NOMO-1 (cell line): ENCODE measurements at regions not wholly inside any gene's neighbourhood (a gene's known extent, or its start where the extent isn't known, plus 50 kb on each side); places are given as distances from the start of the nearest gene placed in this dataset.
A peak's percentile ranks its signal among the peaks of the same experiment; 100 is the strongest.

ENCODE experiments used
- DNase-seq, 2 experiments: peaks; one replicate each; lab custom pipeline; 2025; ENCODE audit not compliant: unreplicated experiment in 2 of 2; lab: John Stamatoyannopoulos, UW

DNA sequence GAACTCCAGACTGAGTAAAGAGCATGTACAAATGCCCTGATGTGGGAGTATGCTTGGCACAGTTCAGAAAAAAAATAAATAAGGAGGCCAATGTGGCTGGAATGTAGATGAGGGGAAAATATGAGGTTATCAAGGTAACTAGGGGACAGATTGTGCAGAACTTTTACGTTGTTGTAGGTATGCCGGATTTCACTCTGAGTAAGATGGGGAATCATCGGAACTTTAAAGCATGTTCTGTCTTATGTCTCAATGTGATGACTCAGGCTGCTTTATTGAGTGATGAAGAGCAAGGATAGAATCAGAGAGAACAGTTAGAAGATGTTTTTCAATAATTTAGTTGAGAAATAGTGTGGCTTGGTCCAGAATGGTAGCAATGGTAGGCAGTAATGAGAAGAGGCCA, 130.4 kb downstream of the C11orf87 start:
- DNase-seq = no peak

- DNase-seq = peak in 1 of 2 experiments; percentile 20
These were observed 131.3 kb downstream of the C11orf87 start for GRCh38 chr11:109553284-109553683.

DNA sequence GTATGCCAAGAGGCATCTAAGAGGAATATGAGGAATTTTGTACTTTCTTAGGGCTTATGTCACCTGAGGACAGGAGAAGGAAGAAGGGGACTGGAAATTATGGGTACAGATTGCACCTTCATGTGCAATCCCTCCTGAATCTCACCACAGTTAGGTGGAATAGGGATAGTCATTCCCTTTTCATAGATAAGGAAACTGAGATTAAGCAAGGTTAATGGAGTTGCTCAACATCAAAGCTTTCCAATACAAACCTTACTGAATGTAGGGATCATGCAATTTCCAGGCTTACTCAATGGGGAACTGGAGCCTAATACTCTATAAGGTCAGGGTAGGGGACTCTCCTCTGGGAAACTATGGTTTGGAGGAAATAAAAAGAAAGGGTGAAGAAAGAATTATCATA, 133.0 kb downstream of the C11orf87 start:
- DNase-seq = no peak

DNA sequence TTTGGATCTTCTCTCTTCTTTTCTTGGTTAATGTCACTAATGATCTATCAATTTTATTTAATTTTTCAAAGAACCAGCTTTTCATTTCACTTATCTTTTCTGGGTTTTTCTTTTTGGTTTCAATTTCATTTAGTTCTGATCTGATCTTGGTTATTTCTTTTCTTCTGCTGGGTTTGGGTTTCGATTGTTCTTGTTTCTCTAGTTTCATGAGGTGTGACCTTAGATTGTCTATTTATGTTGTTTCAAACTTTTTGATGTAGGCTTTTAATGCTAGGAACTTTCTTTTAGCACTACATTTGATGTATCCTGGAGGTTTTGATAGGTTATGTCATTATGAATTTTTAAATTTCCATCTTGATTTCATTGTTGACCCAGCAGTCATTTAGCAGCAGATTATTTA, 142.3 kb downstream of the C11orf87 start:
- DNase-seq = no peak

GRCh38 chr11:109582470-109582869, 160.5 kb downstream of the C11orf87 start:
- no peak for DNase-seq

DNA sequence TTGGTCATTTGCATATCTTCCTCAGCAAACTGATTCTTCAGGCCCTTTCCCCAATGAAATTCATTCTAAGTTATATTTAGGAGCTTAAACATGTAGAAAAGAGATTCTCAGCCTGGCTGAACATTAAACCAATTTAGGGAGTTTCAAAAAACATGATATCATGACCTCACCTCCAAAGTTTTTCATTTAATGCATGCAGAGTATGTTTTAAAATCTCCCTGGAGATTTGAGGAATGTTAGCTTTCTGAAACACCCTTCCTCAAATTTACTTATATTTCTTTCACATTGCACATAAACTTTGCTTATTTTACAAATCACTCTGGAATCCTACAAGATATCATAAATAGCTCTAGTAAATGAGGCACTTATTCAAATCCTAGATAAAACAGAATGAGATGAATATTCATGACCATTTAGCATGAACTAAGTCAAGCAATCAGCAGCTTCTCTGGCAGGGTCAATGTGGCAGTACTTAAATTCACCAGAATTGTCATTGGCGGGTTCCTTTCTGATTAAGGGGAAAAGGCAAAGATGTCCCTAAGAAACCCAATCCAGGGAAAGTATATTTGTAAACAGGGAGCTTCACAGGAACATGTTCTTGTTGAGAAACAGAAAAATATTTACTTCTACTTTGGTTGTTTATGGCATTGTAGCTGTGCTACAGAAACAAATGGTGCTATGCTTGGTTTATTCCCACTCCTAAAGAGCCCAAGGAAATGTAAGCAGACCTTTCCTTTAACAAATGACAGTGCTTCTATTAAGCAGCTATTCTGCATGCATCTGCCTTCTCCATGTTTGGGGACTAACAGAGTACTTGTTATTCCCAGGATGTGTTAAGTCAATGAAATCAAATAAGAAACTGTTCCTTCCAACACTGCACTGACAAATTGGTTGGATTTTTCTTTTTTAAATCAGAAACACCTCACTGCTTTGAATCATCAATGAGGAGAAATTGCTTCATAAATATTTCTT, 162.3 kb downstream of the C11orf87 start:
- no peak for DNase-seq

DNA sequence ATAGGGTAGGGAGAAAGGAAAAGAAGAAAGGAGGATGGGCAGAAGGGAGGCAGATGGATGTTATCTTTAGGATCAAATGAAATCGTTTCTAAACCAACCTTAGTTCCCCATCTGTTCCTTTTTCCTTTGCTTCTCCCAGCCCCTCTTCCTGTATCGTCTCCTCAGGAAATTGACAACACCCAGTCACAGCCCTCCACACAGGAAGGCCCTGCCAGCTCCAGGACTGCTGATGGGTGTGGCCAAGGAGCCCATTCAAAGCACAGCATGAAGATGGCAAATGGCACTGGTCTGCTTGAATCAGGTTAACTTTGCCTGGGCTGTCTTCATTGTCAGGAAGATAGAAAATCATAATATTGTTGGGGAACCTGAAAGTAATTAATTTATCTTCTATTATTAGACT, 164.8 kb downstream of the C11orf87 start:
- DNase-seq = no peak

DNA sequence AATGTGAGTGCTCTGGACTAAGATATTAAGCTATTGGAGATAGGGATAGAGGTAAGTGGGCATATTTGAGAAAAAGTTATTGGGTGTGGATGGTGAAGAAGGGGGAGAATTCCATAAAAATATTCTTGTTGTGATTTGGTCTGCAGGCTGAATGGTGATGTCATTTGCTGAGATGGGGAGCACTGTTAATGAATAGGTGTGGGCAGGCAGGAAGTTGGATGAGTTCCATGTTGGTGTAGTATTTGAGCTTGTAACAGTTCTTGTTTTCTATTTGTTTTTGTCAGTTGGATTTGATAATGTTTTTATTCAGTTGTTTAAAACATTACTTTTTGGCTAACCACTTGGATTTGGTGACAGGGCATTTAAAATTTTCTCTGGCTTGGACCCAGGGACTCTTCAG, 168.8 kb downstream of the C11orf87 start:
- DNase-seq = no peak

- DNase-seq = no peak
These were observed 175.3 kb downstream of the C11orf87 start for GRCh38 chr11:109597336-109597735.

GRCh38 chr11:109604481-109605400, 182.8 kb downstream of the C11orf87 start:
- DNase-seq = no peak

GRCh38 chr11:109606256-109606655, 184.3 kb downstream of the C11orf87 start:
- no peak for DNase-seq

- DNase-seq = no peak
These were observed 187.6 kb downstream of the C11orf87 start for GRCh38 chr11:109609454-109610185.

DNA sequence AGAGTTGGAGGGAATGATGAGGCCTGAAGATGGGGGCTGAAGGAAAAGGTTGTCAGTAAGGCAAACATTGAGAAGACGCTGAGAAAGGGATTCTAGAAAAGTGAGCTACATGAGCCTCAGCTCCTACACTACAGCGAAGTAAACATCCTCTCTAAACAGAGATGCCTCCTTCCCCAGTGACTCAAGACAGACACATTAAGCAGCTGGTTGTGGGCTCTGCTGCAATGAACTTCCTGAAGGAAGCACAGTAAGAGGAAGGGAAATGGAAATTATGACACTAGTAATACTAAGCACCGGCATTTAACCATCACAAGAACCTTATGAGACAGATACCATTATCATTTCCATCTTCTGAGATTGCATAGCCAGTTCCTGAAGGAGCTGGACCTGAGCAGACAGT, 190.5 kb downstream of the C11orf87 start:
- no peak for DNase-seq

DNA sequence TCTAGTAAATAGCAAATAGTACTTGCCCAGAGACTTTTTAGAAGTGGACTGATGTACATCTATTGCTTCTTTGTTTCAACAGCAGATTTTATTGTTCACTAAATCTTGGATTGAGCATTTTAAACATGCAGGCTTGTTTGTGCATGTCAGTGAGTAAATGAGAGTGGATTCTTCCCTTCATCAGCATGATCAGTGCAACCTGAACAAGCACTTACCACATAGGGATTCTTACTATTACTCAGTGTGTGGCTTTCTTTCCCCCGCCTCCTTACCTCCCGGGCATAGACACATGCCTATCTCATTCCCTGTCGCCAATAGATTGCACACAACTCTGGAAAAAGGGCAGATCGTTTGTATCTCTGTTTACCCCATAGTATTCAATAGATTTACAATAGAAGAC, 197.5 kb downstream of the C11orf87 start:
- DNase-seq = no peak

GRCh38 chr11:109629734-109630133, 207.7 kb downstream of the C11orf87 start:
- no peak for DNase-seq

- DNase-seq = no peak
These were observed 219.6 kb downstream of the C11orf87 start for GRCh38 chr11:109641549-109641948.

- DNase-seq = no peak
These were observed 222.2 kb downstream of the C11orf87 start for GRCh38 chr11:109644152-109644551.

DNA sequence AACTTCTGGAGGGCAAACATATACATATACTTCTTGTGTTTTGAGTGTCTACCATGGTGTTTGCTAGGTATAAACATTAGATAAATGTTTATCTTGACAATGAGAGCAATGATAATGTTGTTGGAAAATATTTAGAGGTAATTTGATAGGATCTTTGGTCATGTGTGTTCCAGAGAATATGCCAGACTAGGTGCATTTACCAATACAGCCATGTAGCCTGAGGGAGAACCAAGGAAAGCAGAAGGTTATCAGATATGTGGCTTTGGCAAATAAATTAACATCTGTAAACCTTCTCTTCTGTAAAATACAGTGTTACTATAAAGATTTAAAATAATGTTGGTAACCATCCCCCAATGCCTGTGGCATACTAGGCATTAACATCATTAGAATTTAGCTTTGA, 226.8 kb downstream of the C11orf87 start:
- DNase-seq = no peak

DNA sequence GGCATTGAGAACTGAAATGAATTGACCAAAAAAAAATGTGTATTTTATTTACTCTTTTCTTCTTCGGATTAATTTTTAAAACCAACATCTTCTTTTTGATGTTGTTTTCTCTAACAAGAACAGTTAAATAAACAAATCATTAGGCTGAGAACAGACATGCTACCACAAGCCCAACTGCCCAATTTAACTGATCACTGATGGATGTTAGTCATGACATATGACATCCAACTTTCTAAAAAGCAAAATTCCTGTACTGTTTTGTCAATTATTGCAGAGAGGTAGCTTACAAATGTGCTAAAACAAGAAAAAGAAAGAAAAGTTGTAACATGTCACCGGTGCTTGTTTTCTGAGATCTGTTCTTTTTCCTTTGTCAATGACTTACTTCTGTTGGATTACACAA, 232.1 kb downstream of the C11orf87 start:
- DNase-seq = no peak

DNA sequence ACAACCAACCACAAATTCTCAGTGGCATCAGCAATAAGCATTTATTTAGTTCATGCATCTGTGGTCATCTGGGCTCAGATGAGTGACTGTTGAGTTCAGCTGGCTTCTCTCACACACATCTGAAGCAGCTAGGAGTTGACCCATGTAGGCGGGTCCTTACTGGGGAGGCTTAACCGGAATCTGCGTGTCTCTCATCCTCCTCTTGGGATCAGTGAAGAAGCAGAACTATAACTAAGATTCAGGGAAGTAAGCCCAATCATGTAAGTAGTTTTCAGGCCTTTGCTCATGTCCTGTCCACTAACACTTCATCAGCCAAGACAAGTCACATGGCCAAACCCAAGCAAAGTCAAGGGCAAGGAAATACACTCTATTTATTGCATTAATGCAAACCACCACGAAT, 236.2 kb downstream of the C11orf87 start:
- no peak for DNase-seq

- no peak for DNase-seq
These were observed 245.7 kb downstream of the C11orf87 start for GRCh38 chr11:109667719-109668118.
